Nephron (organoid): ENCODE measurements at regions not wholly inside any gene's neighbourhood (a gene's known extent, or its start where the extent isn't known, plus 50 kb on each side); places are given as distances from the start of the nearest gene placed in this dataset.
A peak's percentile ranks its signal among the peaks of the same experiment; 100 is the strongest.

ENCODE experiments used
- H3K27ac Mint-ChIP-seq, 3 experiments: 2 replicates each; pipeline ENCODE4 v1.8.0; 2020; ENCODE audit warnings: mixed read lengths in 3 of 3, mild to moderate bottlenecking in 2 of 3, moderate library complexity in 1 of 3
- H3K27me3 Mint-ChIP-seq: 2 replicates; pipeline ENCODE4 v1.8.0; 2021; ENCODE audit warnings: low read depth, mild to moderate bottlenecking, moderate library complexity, mixed read lengths
- H3K36me3 Mint-ChIP-seq: 2 replicates; pipeline ENCODE4 v1.8.0; 2020; ENCODE audit warnings: low read depth, mixed read lengths
- H3K4me1 Mint-ChIP-seq: 2 replicates; pipeline ENCODE4 v1.8.0; 2020; ENCODE audit warnings: mixed read lengths
- H3K4me3 Mint-ChIP-seq, 3 experiments: 2 replicates each; pipeline ENCODE4 v1.8.0; 2020; ENCODE audit warnings: mild to moderate bottlenecking in 3 of 3, mixed read lengths in 3 of 3, moderate library complexity in 2 of 3
- H3K9me3 Mint-ChIP-seq: 2 replicates; pipeline ENCODE4 v1.8.0; 2020; ENCODE audit warnings: mixed read lengths
- CTCF ChIP-seq, 3 experiments: fragments of 200-600 bp; sonication (generic); IDR thresholded peaks; one replicate each; pipeline ENCODE4 v1.5.0; 2021; ENCODE audit warnings: antibody characterized with exemption in 3 of 3; ENCODE audit not compliant: unreplicated experiment in 3 of 3

DNA sequence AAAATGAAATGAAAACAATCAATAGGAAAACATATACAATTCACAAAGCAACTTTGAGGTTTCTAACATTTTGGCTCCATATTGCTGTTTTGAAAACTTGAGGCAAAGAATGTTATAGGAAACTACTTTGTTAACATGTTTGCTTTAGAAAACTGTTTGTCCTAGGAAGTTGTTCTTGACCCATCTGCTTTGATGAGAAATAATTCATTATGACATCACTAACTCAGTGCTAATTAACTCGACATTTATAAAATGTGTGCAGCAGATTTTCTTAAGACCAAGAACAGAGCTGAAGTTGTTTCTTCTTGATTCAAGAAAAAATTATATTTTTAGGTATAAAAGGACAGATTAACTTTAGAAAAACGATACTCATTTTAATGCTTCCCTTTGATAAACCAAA is 94.7 kb downstream of the SOX9 start:
- Mint-ChIP-seq H3K4me1 (peaks cover 19% of the 10 kb centered on the region), H3K9me3 (peaks cover 12% of the 10 kb centered on the region), H3K27ac (no peak overlapping the region), H3K27me3 (peaks cover 48% of the 10 kb centered on the region), H3K36me3 (no peaks in the 10 kb centered on the region), H3K4me3 (no peak overlapping the region)
- no peak for TF ChIP-seq CTCF (IDR thresholded peaks at IDR 0.05; ENCODE audit: unreplicated experiment in 3 of 3)

- peaks cover 49% of the 10 kb centered on the region for H3K27me3 Mint-ChIP-seq
- H3K4me1 Mint-ChIP-seq, result peaks cover 24% of the 10 kb centered on the region
- no peak for TF ChIP-seq CTCF (IDR thresholded peaks at IDR 0.05; ENCODE audit: unreplicated experiment in 3 of 3)
- no peak overlapping the region for H3K4me3 Mint-ChIP-seq
- H3K9me3 Mint-ChIP-seq, result peaks cover 12% of the 10 kb centered on the region
- H3K36me3 Mint-ChIP-seq, result no peaks in the 10 kb centered on the region
- H3K27ac Mint-ChIP-seq, result no peak overlapping the region
Measured at GRCh38 chr17:72215928-72216327, 95.1 kb downstream of the SOX9 start.

DNA sequence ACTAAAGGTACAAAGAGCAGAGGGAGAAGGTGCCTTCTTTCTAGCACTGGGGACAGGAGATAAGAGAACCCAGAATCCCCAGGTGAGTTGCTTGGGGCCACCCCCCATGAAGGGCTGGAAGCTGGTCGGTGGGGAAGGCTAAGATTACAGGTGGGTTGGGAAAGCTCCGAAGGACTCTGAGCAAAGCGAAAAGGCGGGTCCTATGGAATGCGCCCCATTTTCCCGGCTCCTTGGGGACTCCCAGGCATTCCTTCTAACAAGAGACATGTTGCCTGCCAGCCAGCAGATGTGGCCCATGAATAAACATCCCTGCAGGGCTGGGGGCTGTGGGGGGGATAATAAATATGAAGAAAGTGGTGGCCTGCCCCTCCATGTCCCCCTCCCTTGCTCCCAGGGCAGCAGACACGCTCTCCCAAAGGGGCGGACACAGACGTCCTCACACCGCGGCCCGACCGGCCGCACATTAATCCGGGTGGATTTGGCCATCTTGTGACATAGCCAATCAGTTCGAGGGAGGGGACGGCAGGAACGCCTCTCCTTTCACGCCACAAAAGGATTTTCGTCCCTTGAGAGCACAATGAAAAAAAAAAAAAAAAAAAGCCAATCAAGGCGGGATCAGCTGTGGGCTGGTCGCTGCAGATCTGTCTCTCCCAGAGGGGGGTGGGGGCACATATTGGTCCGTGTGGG is 98.5 kb downstream of the SOX9 start:
- peak overlapping the region; percentile 68 to 76 (median 74) for H3K4me3 Mint-ChIP-seq
- peaks cover 30% of the 10 kb centered on the region for H3K4me1 Mint-ChIP-seq
- no peaks in the 10 kb centered on the region for H3K36me3 Mint-ChIP-seq
- TF ChIP-seq CTCF (IDR thresholded peaks at IDR 0.05; ENCODE audit: unreplicated experiment in 3 of 3), result no peak
- H3K27me3 Mint-ChIP-seq, result peaks cover 75% of the 10 kb centered on the region
- peaks cover 2% of the 10 kb centered on the region for H3K9me3 Mint-ChIP-seq
- H3K27ac Mint-ChIP-seq, result peak overlapping the region in 1 of 3 experiments; percentile 76

DNA sequence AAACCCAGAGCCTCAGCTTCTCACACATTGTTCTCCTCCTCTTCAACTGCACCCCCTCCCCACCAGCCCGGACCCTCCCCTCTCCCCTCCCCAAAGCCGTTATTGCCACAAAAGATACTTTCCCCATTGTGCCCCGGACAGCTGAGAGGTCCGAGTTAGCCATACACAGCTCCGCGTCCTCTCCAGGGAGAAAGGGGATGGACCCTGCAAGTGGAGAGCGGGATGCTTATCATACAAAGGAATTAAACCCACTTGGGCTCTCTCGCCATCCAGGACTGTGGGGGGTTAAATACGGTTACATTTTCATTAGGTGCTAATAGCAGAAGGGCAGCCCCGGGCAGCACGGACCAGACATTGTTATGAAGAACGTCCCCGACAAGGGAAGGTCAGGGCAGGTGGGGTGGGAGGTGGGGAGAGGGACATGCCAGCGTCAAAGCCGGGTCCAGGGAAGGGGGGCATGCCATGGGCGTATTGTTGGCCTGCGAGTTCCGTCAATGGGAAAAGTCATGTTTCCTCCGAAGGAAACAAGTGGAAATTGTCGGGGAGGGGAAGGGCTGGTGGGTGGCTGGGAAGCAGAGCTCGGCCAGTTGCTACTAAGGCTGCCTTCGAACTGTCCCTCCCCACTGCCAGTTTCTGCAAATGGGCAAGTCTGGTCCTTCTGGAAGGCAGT is 99.1 kb downstream of the SOX9 start:
- H3K9me3 Mint-ChIP-seq, result no peaks in the 10 kb centered on the region

GRCh38 chr17:72222661-72223380 is 102.0 kb downstream of the SOX9 start:
- no peaks in the 10 kb centered on the region for H3K9me3 Mint-ChIP-seq

More for the DNA sequence above, 99.1 kb downstream of the SOX9 start:
- Mint-ChIP-seq H3K36me3 (no peaks in the 10 kb centered on the region), H3K27ac (peak overlapping the region in 1 of 3 experiments; percentile 76), H3K27me3 (peaks cover 77% of the 10 kb centered on the region), H3K4me1 (peaks cover 30% of the 10 kb centered on the region), H3K4me3 (peak overlapping the region; percentile 68 to 76 (median 74))
- no peak for TF ChIP-seq CTCF (IDR thresholded peaks at IDR 0.05; ENCODE audit: unreplicated experiment in 3 of 3)

More at GRCh38 chr17:72222661-72223380, 102.0 kb downstream of the SOX9 start:
- H3K36me3 Mint-ChIP-seq, result no peaks in the 10 kb centered on the region
- no peak for TF ChIP-seq CTCF (IDR thresholded peaks at IDR 0.05; ENCODE audit: unreplicated experiment in 3 of 3)
- H3K4me3 Mint-ChIP-seq, result peak overlapping the region in 1 of 3 experiments; percentile 66
- H3K27me3 Mint-ChIP-seq, result peaks cover 64% of the 10 kb centered on the region
- H3K4me1 Mint-ChIP-seq, result peaks cover 30% of the 10 kb centered on the region
- peak overlapping the region; percentile 66 to 88 (median 81) for H3K27ac Mint-ChIP-seq
